ENCODE measurements at regions not wholly inside any gene's neighbourhood (a gene's known extent, or its start where the extent isn't known, plus 50 kb on each side); places are given as distances from the start of the nearest gene placed in this dataset.

DNA sequence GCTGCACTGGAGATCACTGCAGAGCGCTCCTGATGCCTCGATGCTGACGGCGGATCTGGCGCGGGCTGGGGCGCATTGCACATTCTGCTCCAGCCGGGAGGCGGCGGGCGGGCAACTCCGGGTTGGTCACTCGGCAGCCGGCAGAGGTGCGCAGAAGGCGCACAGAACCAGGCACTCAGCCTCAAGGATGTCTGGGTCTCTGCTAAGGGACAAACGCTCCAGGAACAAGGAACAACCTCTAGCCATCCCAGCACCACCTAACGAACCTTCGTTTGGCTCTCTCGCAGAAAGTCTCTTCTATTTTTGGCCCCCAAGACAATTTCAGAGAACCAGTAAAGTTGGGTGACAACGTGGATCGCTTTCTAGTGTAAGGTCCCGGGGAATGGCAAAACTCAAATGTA, 254.6 kb downstream of the OTUD1 start:
- TF ChIP-seq CTCF (conservative IDR thresholded peaks at IDR 0.05; ENCODE audit: low read depth, low read length) (no peak), EZH2phosphoT487 (IDR thresholded peaks at IDR 0.05; ENCODE audit: borderline replicate concordance, low read length) (no peak), EZH2 (IDR thresholded peaks at IDR 0.05; ENCODE audit: low read length, unreplicated experiment) (no peak)
